ENCODE measurements at regions not wholly inside any gene's neighbourhood (a gene's known extent, or its start where the extent isn't known, plus 50 kb on each side); places are given as distances from the start of the nearest gene placed in this dataset.
A peak's percentile ranks its signal among the peaks of the same experiment; 100 is the strongest.
"Not testable (repeated sequence)": the region's sequence is repeated elsewhere in the genome, so short reads cannot be mapped to it uniquely, and the experiment has no call there.

GRCh38 chr10:33009244-33010131 is 51.5 kb upstream of the ITGB1 start:
- DNase-seq (ENCODE audit: low read depth in 2 of 3, low spot score in 2 of 3) = no peak

- DNase-seq (ENCODE audit: low read depth in 2 of 3, low spot score in 2 of 3) = peak in 1 of 3 experiments; percentile 33
Observed at GRCh38 chr10:33008499-33009243, 50.6 kb upstream of the ITGB1 start.

- DNase-seq (ENCODE audit: low read depth in 2 of 3, low spot score in 2 of 3) = not testable (repeated sequence)
Observed at GRCh38 chr10:33007731-33008381, 49.8 kb upstream of the ITGB1 start.

Measured in activated CD8-positive, alpha-beta memory T cell treated with anti-CD3 and anti-CD28 coated beads for 48 hours (primary cell).